GM12878 (cell line): ENCODE measurements at regions not wholly inside any gene's neighbourhood (a gene's known extent, or its start where the extent isn't known, plus 50 kb on each side); places are given as distances from the start of the nearest gene placed in this dataset.

ENCODE experiments used
- ATAC-seq: fragments of 200-7000 bp; cut with Tn5 transposase; 3 replicates; pipeline ENCODE4 v1.9.1; 2020; ENCODE audit warnings: mild to moderate bottlenecking, moderate library complexity
- BruUV-seq: library from RNA; stranded (reverse); fragments of 400-500 nt; replicated peaks from 2 replicates; lab custom pipeline; 2021; lab: Mats Ljungman, UMichigan
- CTCF ChIA-PET: fragments of 300-600 bp; sonication (Branson Sonifier 250); formaldehyde crosslinking; extraction: SDS; loops from one replicate; lab custom pipeline; 2021; ENCODE audit warnings: inconsistent platforms; lab: Yijun Ruan, JAX
- POLR2A ChIA-PET: fragments of 350-600 bp; formaldehyde crosslinking; extraction: SDS; loops from one replicate; lab custom pipeline; 2021; ENCODE audit warnings: inconsistent platforms; lab: Charles Lee
- RAD21 ChIA-PET: fragments of 300-600 bp; sonication (Branson Sonifier 250); formaldehyde crosslinking; loops from one replicate; lab custom pipeline; 2023; ENCODE audit warnings: antibody characterized with exemption; ENCODE audit not compliant: unreplicated experiment; lab: Charles Lee
- SMC1A ChIA-PET: fragments of 300-600 bp; sonication (Branson Sonifier 250); formaldehyde crosslinking; loops from one replicate; lab custom pipeline; 2023; ENCODE audit not compliant: unreplicated experiment, uncharacterized antibody; lab: Charles Lee
- DNase-seq: peaks from one replicate; pipeline ENCODE4 v3.0.0-alpha.2; 2011; ENCODE audit warnings: low read depth, low spot score
- FAIRE-seq: peaks from 3 replicates; lab custom pipeline; 2011; peaks lifted over from hg19 to GRCh38; lab: Jason Lieb, UNC
- H2AFZ ChIP-seq: 2 replicates; pipeline ENCODE4 v1.6.0; 2011; ENCODE audit warnings: low read depth, low read length, control low read depth; ENCODE audit not compliant: control insufficient read depth
- H3K27ac ChIP-seq: 2 replicates; pipeline ENCODE4 v1.5.1; 2011; ENCODE audit warnings: control low read depth; ENCODE audit not compliant: control insufficient read depth, insufficient read depth
- H3K27me3 ChIP-seq, 2 experiments: replicated peaks in 1 of 2; 2 replicates each; pipeline versions ENCODE4 v1.6.0 to v1.6.1; 2011; ENCODE audit warnings: low read length in 1 of 2; ENCODE audit not compliant: control insufficient read depth in 2 of 2, insufficient read depth in 2 of 2
- H3K36me3 ChIP-seq, 2 experiments: 2 replicates each; pipeline ENCODE4 v1.5.1; 2011; ENCODE audit warnings: low read length in 1 of 2; ENCODE audit not compliant: control insufficient read depth in 2 of 2, insufficient read depth in 2 of 2
- H3K4me1 ChIP-seq: 2 replicates; pipeline ENCODE4 v1.6.1; 2011; ENCODE audit warnings: mild to moderate bottlenecking, low read length, moderate library complexity, mixed read lengths; ENCODE audit not compliant: control insufficient read depth, insufficient read depth
- H3K4me2 ChIP-seq: 2 replicates; pipeline ENCODE4 v1.6.0; 2011; ENCODE audit warnings: control low read depth; ENCODE audit not compliant: control insufficient read depth, insufficient read depth
- H3K4me3 ChIP-seq: fragments of 200-600 bp; sonication (generic); 2 replicates; pipeline ENCODE4 v1.5.1; 2016
- H3K79me2 ChIP-seq: 2 replicates; pipeline ENCODE4 v1.6.0; 2011; ENCODE audit warnings: low read length; ENCODE audit not compliant: control insufficient read depth, insufficient read depth
- H3K9ac ChIP-seq: 2 replicates; pipeline ENCODE4 v1.8.0; 2011; ENCODE audit warnings: low read length, control low read depth, mixed read lengths; ENCODE audit not compliant: control insufficient read depth, insufficient read depth
- H3K9me3 ChIP-seq: replicated peaks from 3 replicates; pipeline ENCODE4 v1.5.1; 2011; ENCODE audit warnings: mild to moderate bottlenecking, low read length; ENCODE audit not compliant: control insufficient read depth, insufficient read depth
- H4K20me1 ChIP-seq: 2 replicates; pipeline ENCODE4 v1.6.0; 2011; ENCODE audit not compliant: control insufficient read depth, insufficient read depth
- BHLHE40 ChIP-seq, 2 experiments: fragments of 450-650 bp in 1 of 2; IDR thresholded peaks; 2 replicates each; pipeline ENCODE4 v1.6.1; 2011 to 2017; ENCODE audit warnings: low read depth in 2 of 2, borderline replicate concordance in 1 of 2, improper control_type of control experiment in 1 of 2, low read length in 1 of 2, mild to moderate bottlenecking in 1 of 2
- GATAD2B ChIP-seq: fragments of 450-650 bp; conservative IDR thresholded peaks from 2 replicates; pipeline ENCODE4 v1.6.1; 2017; ENCODE audit warnings: low read depth, mild to moderate bottlenecking, moderate library complexity
- HDGF ChIP-seq: fragments of 450-650 bp; IDR thresholded peaks from 2 replicates; pipeline ENCODE4 v1.6.1; 2016; ENCODE audit warnings: antibody characterized with exemption
- IKZF1 ChIP-seq: fragments of 450-650 bp; conservative IDR thresholded peaks from 2 replicates; pipeline ENCODE4 v1.6.1; 2017; ENCODE audit warnings: antibody characterized with exemption, mild to moderate bottlenecking
- NFIC ChIP-seq: IDR thresholded peaks from 2 replicates; pipeline ENCODE4 v1.6.1; 2012; ENCODE audit warnings: low read depth, mild to moderate bottlenecking, inconsistent platforms, low read length, moderate library complexity
- NFYB ChIP-seq: IDR thresholded peaks from 2 replicates; pipeline ENCODE4 v1.6.1; 2011; ENCODE audit warnings: low read depth, mild to moderate bottlenecking, low read length, improper control_type of control experiment, moderate library complexity; ENCODE audit not compliant: insufficient read depth
- RAD51 ChIP-seq: fragments of 450-650 bp; IDR thresholded peaks from 2 replicates; pipeline ENCODE4 v1.6.1; 2016; ENCODE audit warnings: moderate library complexity, mild to moderate bottlenecking, inconsistent platforms
- TARDBP ChIP-seq: IDR thresholded peaks from 2 replicates; pipeline ENCODE4 v1.6.1; 2016; ENCODE audit warnings: borderline replicate concordance
- TBL1XR1 ChIP-seq: IDR thresholded peaks from 2 replicates; pipeline ENCODE4 v1.6.1; 2012; ENCODE audit warnings: low read depth, low read length, improper control_type of control experiment
- ZBTB4 ChIP-seq: fragments of 450-650 bp; formaldehyde crosslinking; IDR thresholded peaks from 2 replicates; pipeline ENCODE4 v1.4.0; 2022; ENCODE audit warnings: mild to moderate bottlenecking, moderate library complexity
- ZNF274 ChIP-seq: IDR thresholded peaks from one replicate; pipeline ENCODE4 v1.8.0; 2011; ENCODE audit not compliant: insufficient read length, insufficient read depth
- ZSCAN29 ChIP-seq: fragments of 450-650 bp; IDR thresholded peaks from 2 replicates; pipeline ENCODE4 v1.6.1; 2017; ENCODE audit warnings: mild to moderate bottlenecking, moderate library complexity
- WGBS: methylation state at CpG from one replicate; pipeline ENCODE4 v1.1.6; 2016; ENCODE audit warnings: low lambda C conversion rate; ENCODE audit not compliant: insufficient replicate concordance, insufficient coverage; ENCODE audit errors: missing lambda C conversion rate; 5-methylcytosine and 5-hydroxymethylcytosine counted together
- in situ Hi-C: fragments of 300-500 bp; cut with MboI; formaldehyde crosslinking; loops from 9 replicates; pipeline ENCODE4 v1.14.3; 2018; ENCODE audit warnings: mixed read lengths
- intact Hi-C: fragments of 100-400 bp; cut with micrococcal nuclease; formaldehyde crosslinking; loops from one replicate; pipeline ENCODE4 v1.14.2; 2022; ENCODE audit not compliant: unreplicated experiment

GRCh38 chr15:69730281-69731080 lies 277.9 kb downstream of the RPLP1 start:
- intact Hi-C loops (no loop called here), in situ Hi-C loops (no loop called here)
- Histone ChIP-seq H4K20me1 (no peaks in the 10 kb centered on the region), H3K4me2 (no peak overlapping the region), H2AFZ (no peak overlapping the region), H3K27me3 (peaks cover 0 to 4% of the 10 kb centered on the region in 2 experiments; a peak in 2 of 4 replicates), H3K4me1 (peaks cover 8% of the 10 kb centered on the region; the same call in 1 of the 2 replicates), H3K9me3 (no peaks in the 10 kb centered on the region; the same call in 2 of the 3 replicates), H3K9ac (no peak overlapping the region), H3K4me3 (no peak overlapping the region), H3K79me2 (no peaks in the 10 kb centered on the region), H3K36me3 (no peaks in the 10 kb centered on the region), H3K27ac (no peak overlapping the region)
- 50% methylated on average over 13 of the region's 13 CpGs for WGBS
- ChIA-PET SMC1A (interaction anchor here (0.5 to 2.6 kb wide), 6 partner anchors 13 to 311 kb away, joined by 3 to 7 read pairs (median 3); no protein-coding TSS in a partner anchor), POLR2A (no interaction called here), RAD21 (interaction anchor here (0.6 to 1.3 kb wide), 5 partner anchors 13 to 344 kb away, joined by 3 to 4 read pairs (median 3); no protein-coding TSS in a partner anchor), CTCF (interaction anchor here (0.6 to 1.0 kb wide), 3 partner anchors 18 to 751 kb away, joined by 3 read pairs; no protein-coding TSS in a partner anchor)
- no peak for DNase-seq
- no peak for ATAC-seq
- FAIRE-seq, result no peak
- BruUV-seq, result no TSS peak
- no peak for TF ChIP-seq ZSCAN29
- TF ChIP-seq TARDBP, result no peak
- TF ChIP-seq HDGF, result no peak
- TF ChIP-seq IKZF1, result no peak
- TF ChIP-seq ZBTB4 (CRISPR knock-in tag), result no peak
- TF ChIP-seq NFYB, result no peak
- TF ChIP-seq ZNF274, result no peak
- no peak for TF ChIP-seq TBL1XR1
- no peak for TF ChIP-seq RAD51
- no peak for TF ChIP-seq BHLHE40 (IDR thresholded peaks at IDR 0.05; ENCODE audit: borderline replicate concordance in 1 of 2, low read depth in 2 of 2, low read length in 1 of 2)
- no peak for TF ChIP-seq GATAD2B
- no peak for TF ChIP-seq NFIC
